MCF 10A (cell line): ENCODE measurements at regions not wholly inside any gene's neighbourhood (a gene's known extent, or its start where the extent isn't known, plus 50 kb on each side); places are given as distances from the start of the nearest gene placed in this dataset.

ENCODE experiments used
- BruUV-seq: library from RNA; stranded (reverse); fragments of 400-500 nt; replicated peaks from 2 replicates; lab custom pipeline; 2021; lab: Mats Ljungman, UMichigan
- CTCF ChIA-PET: fragments of 300-600 bp; sonication (Branson Sonifier 250); formaldehyde crosslinking; extraction: SDS; loops from one replicate; lab custom pipeline; 2021; ENCODE audit warnings: antibody characterized with exemption, inconsistent platforms; lab: Yijun Ruan, JAX
- POLR2A ChIA-PET: fragments of 300-600, 350-650 bp; sonication (Branson Sonifier 250); formaldehyde crosslinking; extraction: SDS; loops from one replicate; lab custom pipeline; 2020; ENCODE audit warnings: antibody characterized with exemption, inconsistent platforms; lab: Yijun Ruan, JAX
- DNase-seq: peaks from one replicate; pipeline ENCODE4 v3.0.0-alpha.2; 2018; ENCODE audit not compliant: unreplicated experiment
- H3K27ac Mint-ChIP-seq: one replicate; pipeline ENCODE4 v1.8.0; 2022; ENCODE audit warnings: mild to moderate bottlenecking, low read depth, mixed read lengths; ENCODE audit not compliant: unreplicated experiment
- H3K27me3 Mint-ChIP-seq: one replicate; pipeline ENCODE4 v1.8.0; 2022; ENCODE audit warnings: mixed read lengths; ENCODE audit not compliant: insufficient read depth, unreplicated experiment
- H3K36me3 Mint-ChIP-seq: one replicate; pipeline ENCODE4 v1.8.0; 2022; ENCODE audit warnings: mild to moderate bottlenecking, moderate library complexity, mixed read lengths; ENCODE audit not compliant: insufficient read depth, unreplicated experiment
- H3K4me1 Mint-ChIP-seq: one replicate; pipeline ENCODE4 v1.8.0; 2022; ENCODE audit warnings: mixed read lengths; ENCODE audit not compliant: insufficient read depth, unreplicated experiment
- H3K4me3 Mint-ChIP-seq: one replicate; pipeline ENCODE4 v1.8.0; 2022; ENCODE audit warnings: mild to moderate bottlenecking, moderate library complexity, mixed read lengths; ENCODE audit not compliant: unreplicated experiment
- H3K9me3 Mint-ChIP-seq: one replicate; pipeline ENCODE4 v1.8.0; 2022; ENCODE audit warnings: mixed read lengths; ENCODE audit not compliant: unreplicated experiment
- intact Hi-C: fragments of 100-400 bp; cut with micrococcal nuclease; formaldehyde crosslinking; loops from 2 replicates; pipeline ENCODE4 v1.14.1; 2022
- TF ChIP-seq, protein P1 (sequence below): fragments of 200-600 bp; IDR thresholded peaks from one replicate; pipeline ENCODE4 v1.8.0; 2022; ENCODE audit warnings: antibody characterized with exemption, mild to moderate bottlenecking; ENCODE audit not compliant: unreplicated experiment

- Mint-ChIP-seq H3K4me1 (no peaks in the 10 kb centered on the region), H3K27me3 (peaks cover 60% of the 10 kb centered on the region), H3K36me3 (no peaks in the 10 kb centered on the region), H3K9me3 (no peaks in the 10 kb centered on the region), H3K4me3 (no peak overlapping the region), H3K27ac (no peak overlapping the region)
- BruUV-seq, result no TSS peak
- ChIA-PET POLR2A (interaction anchor here (0.5 kb wide), 1 partner anchor 273 kb away, joined by 3 read pairs; no protein-coding TSS in a partner anchor), CTCF (no interaction called here)
- intact Hi-C loops, result no loop called here
- TF ChIP-seq, protein P1, sequence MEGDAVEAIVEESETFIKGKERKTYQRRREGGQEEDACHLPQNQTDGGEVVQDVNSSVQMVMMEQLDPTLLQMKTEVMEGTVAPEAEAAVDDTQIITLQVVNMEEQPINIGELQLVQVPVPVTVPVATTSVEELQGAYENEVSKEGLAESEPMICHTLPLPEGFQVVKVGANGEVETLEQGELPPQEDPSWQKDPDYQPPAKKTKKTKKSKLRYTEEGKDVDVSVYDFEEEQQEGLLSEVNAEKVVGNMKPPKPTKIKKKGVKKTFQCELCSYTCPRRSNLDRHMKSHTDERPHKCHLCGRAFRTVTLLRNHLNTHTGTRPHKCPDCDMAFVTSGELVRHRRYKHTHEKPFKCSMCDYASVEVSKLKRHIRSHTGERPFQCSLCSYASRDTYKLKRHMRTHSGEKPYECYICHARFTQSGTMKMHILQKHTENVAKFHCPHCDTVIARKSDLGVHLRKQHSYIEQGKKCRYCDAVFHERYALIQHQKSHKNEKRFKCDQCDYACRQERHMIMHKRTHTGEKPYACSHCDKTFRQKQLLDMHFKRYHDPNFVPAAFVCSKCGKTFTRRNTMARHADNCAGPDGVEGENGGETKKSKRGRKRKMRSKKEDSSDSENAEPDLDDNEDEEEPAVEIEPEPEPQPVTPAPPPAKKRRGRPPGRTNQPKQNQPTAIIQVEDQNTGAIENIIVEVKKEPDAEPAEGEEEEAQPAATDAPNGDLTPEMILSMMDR, result no peak
- DNase-seq, result no peak
Observed at GRCh38 chr6:62889240-62889639, 322.0 kb upstream of the FKBP1C start.

DNA sequence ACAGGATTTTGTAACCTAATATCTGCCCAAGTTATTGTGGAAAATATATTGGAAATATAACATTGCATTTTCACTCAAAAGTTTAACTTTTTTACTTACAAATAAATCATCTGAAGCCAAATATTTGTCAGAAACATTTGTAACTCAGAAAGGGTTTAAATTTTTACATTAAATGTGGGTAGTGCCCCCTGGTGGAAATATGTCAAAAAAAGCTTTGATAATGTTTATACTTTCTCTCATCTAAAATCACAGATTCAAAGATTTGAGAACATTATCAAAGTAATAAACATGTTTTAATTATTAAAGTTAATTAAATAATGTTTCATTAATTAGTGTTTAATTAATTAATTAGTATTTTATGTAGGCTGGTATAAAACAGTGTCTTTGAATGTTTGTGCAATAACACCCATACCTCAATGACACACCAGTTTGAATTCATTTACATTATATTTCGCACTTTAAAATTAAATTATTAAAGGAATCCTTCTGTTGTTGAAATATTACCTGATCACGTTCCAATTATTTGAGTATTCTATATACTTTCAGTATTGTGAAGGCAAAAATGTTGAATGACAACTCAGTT lies 320.1 kb upstream of the FKBP1C start:
- Mint-ChIP-seq H3K27ac (no peak overlapping the region), H3K36me3 (no peaks in the 10 kb centered on the region), H3K4me3 (no peak overlapping the region), H3K9me3 (no peaks in the 10 kb centered on the region), H3K27me3 (peaks cover 45% of the 10 kb centered on the region), H3K4me1 (no peaks in the 10 kb centered on the region)
- BruUV-seq, result no TSS peak
- POLR2A ChIA-PET, result no interaction called here
- intact Hi-C loops, result loop anchor here (5.0 kb wide), 1 partner anchor 381 kb away; no protein-coding TSS in a partner anchor
- TF ChIP-seq, protein P1, result peak; percentile 35
- peak; percentile 33 for DNase-seq
- CTCF ChIA-PET, result interaction anchor here (0.5 to 0.7 kb wide), 3 partner anchors 141 to 527 kb away, joined by 3 read pairs; no protein-coding TSS in a partner anchor

DNA sequence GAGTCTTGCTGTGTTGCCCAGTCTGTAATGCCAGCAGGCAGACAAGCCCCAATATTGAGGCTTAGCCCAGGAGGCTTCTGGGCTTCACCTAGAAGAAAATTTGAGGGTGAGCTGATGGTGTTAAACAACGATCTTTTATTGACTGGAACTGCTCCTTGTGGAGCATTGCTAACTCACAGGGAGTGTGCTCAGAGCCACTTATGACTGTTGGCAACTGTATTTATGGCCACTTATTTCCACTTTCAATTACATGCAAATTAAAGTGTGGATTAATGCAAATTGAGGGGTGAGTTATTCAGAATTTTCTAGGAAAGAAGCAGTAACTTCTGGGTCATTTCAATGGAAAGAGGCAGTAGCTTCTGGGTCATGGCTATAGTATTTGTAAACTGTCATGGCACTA lies 317.2 kb upstream of the FKBP1C start:
- POLR2A ChIA-PET, result interaction anchor here (0.6 to 0.7 kb wide), 2 partner anchors 89 to 378 kb away, joined by 3 read pairs; no protein-coding TSS in a partner anchor
- TF ChIP-seq, protein P1, result no peak

DNA sequence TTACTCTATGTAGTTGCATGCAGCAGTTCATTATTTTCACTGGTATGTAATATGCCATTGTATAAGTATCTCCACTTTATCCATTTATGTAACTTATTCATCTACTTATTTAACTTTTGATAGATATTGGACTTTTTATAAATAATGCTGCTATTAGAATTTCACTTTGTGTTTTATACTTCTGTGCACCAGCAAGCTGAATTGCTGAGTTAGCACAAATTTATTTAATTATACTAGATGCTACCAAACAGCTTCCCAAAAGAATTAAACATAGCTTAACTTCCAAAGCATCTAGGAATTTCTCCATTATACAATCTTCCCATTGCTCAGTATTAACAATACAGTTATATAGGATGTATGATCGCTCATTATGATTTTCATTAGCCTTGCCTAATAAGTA lies 308.0 kb upstream of the FKBP1C start:
- no TSS peak for BruUV-seq
- intact Hi-C loops, result no loop called here
- TF ChIP-seq, protein P1, result no peak
- H3K27me3 Mint-ChIP-seq, result peaks cover 43% of the 10 kb centered on the region
- H3K9me3 Mint-ChIP-seq, result no peaks in the 10 kb centered on the region
- H3K4me3 Mint-ChIP-seq, result no peak overlapping the region
- ChIA-PET CTCF (interaction anchor here (0.5 to 2.0 kb wide), 4 partner anchors 10 to 1847 kb away, joined by 3 to 5 read pairs (median 4); no protein-coding TSS in a partner anchor), POLR2A (no interaction called here)
- H3K36me3 Mint-ChIP-seq, result no peaks in the 10 kb centered on the region
- H3K27ac Mint-ChIP-seq, result no peak overlapping the region
- no peaks in the 10 kb centered on the region for H3K4me1 Mint-ChIP-seq
- no peak for DNase-seq

More for the DNA sequence above, 317.2 kb upstream of the FKBP1C start:
- Mint-ChIP-seq H3K27ac (no peak overlapping the region), H3K9me3 (no peaks in the 10 kb centered on the region), H3K4me1 (no peaks in the 10 kb centered on the region), H3K36me3 (no peaks in the 10 kb centered on the region), H3K4me3 (no peak overlapping the region), H3K27me3 (peaks cover 20% of the 10 kb centered on the region)
- intact Hi-C loops, result loop anchor here (5.0 kb wide), 1 partner anchor 378 kb away; no protein-coding TSS in a partner anchor
- DNase-seq, result no peak
- BruUV-seq, result no TSS peak
- CTCF ChIA-PET, result interaction anchor here (0.7 to 1.3 kb wide), 5 partner anchors 8 to 744 kb away, joined by 3 to 7 read pairs (median 3); no protein-coding TSS in a partner anchor
